HL-60 (cell line): ENCODE measurements at regions not wholly inside any gene's neighbourhood (a gene's known extent, or its start where the extent isn't known, plus 50 kb on each side); places are given as distances from the start of the nearest gene placed in this dataset.

ENCODE experiments used
- CTCF ChIP-seq: IDR thresholded peaks from one replicate; pipeline ENCODE4 v1.5.1; 2011; ENCODE audit warnings: low read length, control low read depth, inconsistent platforms; ENCODE audit not compliant: insufficient read depth
- GABPA ChIP-seq: IDR thresholded peaks from 2 replicates; pipeline ENCODE4 v1.6.1; 2012; ENCODE audit warnings: low read depth
- POLR2AphosphoS5 ChIP-seq: IDR thresholded peaks from 2 replicates; pipeline ENCODE4 v1.6.1; 2012; ENCODE audit warnings: low read depth
- TF ChIP-seq, protein P1 (sequence below): IDR thresholded peaks from 2 replicates; pipeline ENCODE4 v1.6.1; 2012; ENCODE audit warnings: low read depth; ENCODE audit not compliant: insufficient replicate concordance

GRCh38 chr7:79734181-79734580 lies 280.7 kb upstream of the MAGI2 start:
- TF ChIP-seq CTCF, result no peak
- no peak for TF ChIP-seq POLR2AphosphoS5
- no peak for TF ChIP-seq GABPA
- TF ChIP-seq, protein P1, sequence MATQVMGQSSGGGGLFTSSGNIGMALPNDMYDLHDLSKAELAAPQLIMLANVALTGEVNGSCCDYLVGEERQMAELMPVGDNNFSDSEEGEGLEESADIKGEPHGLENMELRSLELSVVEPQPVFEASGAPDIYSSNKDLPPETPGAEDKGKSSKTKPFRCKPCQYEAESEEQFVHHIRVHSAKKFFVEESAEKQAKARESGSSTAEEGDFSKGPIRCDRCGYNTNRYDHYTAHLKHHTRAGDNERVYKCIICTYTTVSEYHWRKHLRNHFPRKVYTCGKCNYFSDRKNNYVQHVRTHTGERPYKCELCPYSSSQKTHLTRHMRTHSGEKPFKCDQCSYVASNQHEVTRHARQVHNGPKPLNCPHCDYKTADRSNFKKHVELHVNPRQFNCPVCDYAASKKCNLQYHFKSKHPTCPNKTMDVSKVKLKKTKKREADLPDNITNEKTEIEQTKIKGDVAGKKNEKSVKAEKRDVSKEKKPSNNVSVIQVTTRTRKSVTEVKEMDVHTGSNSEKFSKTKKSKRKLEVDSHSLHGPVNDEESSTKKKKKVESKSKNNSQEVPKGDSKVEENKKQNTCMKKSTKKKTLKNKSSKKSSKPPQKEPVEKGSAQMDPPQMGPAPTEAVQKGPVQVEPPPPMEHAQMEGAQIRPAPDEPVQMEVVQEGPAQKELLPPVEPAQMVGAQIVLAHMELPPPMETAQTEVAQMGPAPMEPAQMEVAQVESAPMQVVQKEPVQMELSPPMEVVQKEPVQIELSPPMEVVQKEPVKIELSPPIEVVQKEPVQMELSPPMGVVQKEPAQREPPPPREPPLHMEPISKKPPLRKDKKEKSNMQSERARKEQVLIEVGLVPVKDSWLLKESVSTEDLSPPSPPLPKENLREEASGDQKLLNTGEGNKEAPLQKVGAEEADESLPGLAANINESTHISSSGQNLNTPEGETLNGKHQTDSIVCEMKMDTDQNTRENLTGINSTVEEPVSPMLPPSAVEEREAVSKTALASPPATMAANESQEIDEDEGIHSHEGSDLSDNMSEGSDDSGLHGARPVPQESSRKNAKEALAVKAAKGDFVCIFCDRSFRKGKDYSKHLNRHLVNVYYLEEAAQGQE, result no peak
